SKM-1 (cell line): ENCODE measurements at regions not wholly inside any gene's neighbourhood (a gene's known extent, or its start where the extent isn't known, plus 50 kb on each side); places are given as distances from the start of the nearest gene placed in this dataset.

Source experiments
- DNase-seq: peaks from one replicate; lab custom pipeline; 2025; ENCODE audit not compliant: unreplicated experiment; lab: John Stamatoyannopoulos, UW

DNA sequence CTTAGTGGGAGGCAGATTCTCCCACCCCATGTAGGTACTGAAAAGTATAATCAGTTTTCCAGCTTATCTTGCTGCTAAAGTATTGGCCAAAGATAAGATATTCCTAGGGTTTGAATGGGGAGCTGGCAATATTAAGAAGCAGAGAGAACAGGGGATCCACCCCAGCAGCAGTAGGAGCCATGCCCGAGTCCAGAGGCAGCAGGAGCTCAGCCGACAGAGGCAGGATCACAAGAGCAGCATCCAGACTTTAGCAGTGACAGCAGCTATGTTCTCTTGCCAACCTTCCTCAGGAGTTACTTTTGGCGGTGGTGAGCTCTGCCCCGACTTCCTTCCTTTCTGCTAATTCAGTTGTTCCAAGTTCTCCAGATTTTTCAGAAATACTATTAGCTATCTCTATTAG lies 224.5 kb downstream of the GADD45G start:
- DNase-seq, result no peak

DNA sequence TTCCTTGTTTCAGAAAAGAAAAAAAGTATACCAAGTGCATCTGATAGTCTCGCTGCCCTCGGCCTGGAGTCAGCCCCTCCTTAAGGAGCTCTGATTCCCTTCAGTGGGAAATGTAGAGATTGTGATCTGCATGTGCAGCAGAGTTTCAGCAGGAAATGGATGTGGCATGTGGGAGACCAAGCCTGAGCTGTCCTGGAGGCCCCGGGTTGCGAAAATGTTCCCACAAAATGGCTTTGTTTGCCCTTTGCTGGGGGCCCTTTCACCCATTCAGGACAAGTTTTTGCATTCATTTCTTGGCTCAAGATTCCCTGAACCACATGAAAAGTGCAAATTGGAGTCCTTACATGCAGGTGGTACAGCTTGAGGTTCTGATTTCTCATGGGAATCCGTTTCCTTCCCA lies 230.9 kb downstream of the GADD45G start:
- DNase-seq, result no peak

DNA sequence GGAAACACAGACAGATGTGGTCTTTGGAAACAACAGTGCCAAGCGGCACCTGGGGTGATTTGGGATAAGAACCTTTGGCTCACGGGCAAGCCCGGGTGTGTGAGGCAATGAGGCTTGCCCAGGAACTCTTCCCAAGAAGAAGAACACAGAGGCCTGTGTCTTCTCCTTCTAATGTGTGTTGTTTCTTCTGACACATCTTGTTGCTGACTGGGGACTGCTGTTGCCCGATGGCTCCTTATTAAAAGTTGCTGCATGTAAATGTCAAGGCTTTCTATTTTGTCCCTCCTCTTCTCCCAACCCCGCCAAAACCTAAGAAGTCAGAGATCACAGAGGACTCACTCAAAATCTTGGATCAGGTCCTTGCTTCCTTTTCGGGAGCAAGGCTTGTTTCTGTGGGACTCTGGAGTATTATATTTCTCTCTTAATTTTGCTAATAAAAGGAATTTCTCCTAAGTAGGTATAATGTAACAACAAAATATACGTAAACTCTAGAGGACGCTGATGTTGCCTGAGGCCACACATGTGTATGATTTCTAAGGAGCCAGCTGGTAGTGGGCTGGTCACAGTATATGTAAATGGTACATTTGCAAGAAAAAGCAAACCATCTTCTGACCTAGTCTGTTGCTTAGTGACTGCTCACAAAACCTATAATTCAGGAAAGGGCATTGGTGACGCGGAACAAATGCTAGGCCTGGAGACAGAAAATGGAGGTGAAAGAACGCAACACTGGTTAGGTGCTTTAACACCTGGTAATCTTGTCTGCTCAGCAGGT lies 232.5 kb downstream of the GADD45G start:
- no peak for DNase-seq

DNA sequence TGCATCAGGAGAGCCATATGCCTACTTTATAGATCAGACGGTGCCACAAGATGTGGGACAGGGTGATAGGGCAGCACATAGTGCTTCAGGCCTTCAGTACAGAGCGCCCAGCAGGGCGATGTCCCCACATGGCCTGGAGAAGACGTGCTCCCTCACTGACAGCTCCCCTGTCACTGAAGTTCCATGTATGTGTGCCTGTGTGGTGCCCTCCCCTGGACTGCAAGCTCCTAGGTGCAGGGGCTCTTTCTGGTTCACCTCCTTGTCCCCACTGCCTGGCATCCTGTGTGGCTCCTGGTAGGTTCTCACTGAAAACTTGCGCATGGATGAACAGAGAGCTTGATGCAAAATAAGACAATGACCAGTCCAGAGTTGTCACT lies 233.1 kb downstream of the GADD45G start:
- no peak for DNase-seq

DNA sequence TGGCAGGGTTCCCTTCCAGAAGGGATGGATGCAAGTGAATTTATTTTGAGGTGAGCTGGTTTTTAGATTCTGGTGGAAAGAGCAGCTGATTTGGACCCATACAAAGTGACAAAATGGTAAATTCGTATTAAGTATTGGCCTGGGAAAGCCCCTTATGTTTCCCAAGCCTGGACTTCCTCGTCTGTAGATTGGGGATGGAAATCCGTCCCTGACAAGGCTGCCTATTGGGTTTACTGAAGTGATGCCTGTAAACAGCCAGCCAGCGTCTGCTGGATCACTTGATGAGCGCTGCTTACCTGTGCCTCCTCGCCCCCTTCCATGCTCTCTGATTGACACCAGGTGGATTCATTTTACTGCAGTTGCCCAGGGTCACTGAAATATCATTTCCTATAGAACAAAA lies 233.8 kb downstream of the GADD45G start:
- DNase-seq, result no peak

DNA sequence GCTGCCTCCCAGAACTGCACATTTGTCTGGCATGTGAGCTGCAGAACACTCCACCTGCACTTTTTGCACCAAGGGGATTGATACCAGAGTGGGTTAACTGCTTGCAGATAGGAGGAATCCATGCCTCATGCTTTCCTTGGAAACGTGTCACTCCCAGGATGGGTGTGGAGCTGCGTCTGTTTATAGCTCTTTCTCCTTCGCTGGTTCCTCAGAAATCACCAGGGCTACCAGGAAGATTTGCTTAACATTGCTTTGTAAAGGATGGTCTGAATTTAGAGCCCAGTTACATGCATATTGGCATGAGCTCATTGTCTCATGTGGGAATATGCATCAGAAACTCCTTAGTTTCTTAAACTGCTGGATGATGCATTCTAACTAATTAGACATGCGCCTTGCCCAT lies 234.6 kb downstream of the GADD45G start:
- DNase-seq, result no peak

DNA sequence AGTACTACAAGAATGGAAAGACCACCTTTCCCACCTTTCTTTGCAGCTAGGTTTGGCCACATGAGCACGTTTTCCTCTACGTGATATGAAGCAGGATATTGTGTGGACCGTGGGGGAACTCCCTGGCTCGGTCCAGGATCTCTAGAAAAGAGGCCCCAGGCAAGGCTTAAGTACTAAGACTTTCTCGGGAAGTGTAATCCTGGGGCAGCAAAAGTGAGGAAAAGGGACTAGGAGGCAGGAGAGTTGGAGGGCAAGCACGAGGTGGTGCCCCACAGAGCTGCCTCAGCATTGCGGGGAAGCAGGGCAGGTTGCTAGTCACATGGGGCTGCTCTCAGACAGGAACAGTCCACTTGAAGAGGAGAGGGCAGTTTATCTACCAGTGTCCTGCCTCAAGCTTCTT lies 235.1 kb downstream of the GADD45G start:
- DNase-seq, result no peak

DNA sequence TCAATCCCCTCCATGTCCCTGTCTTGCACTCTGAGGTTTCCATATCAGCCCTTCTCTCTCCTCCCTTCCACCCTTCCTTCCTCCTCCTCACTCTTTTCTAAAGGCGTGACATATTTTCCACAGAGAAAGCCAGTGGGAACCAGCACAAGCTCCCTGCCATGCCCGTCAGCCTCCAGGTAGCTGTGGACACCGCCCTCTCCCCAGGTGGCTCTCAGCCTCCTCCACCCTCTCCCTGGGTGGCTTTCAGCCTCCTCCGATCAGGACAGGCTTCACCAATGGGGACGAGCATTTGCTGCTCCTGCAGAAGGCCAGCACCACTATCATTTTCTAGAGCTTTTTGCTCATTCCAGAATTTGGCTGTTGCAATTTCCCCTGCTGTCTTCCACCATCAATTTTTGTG lies 236.6 kb downstream of the GADD45G start:
- no peak for DNase-seq

DNA sequence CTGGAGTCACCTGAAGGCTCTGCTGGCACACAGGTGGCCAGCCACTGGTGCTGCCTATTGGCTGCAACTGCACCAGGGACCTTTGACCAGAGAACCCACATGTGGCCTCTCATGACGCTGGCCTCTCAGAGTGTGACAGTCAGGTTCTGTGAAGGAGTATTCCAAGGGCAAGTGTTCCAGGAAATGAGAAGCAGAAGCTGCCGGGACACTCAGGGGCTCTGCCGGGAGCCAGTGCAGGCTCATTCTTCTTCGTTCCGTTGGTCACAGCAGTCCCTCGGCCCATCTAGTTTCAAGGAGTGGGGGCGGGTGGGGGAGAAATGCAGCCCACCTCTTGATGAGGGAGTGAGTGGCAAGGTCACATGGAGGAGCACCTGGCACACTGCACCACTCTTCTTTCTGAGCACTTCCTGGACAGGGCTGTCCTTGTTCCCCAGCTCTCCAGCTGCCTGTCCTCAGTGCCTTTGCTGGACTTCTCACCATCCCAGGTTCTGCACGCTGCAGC lies 237.5 kb downstream of the GADD45G start:
- no peak for DNase-seq

DNA sequence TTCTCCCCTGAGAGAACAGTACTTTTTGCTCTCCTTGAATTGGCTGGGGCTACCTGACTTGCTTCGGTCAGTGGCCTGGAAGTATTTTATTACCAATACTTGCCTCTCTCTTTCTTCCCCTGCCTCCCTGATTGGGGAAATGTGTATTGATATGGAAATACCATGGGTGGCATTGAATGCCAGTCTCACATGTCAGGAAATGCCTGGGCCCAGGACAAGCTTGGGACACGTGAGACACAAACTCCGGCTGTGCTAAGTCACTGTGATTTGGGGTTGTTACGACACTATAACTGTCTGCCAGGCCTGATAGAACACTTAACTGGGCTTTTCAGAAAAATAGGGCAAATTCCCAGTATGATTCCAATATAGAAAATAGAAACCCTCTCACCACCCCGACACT lies 238.3 kb downstream of the GADD45G start:
- DNase-seq, result no peak

DNA sequence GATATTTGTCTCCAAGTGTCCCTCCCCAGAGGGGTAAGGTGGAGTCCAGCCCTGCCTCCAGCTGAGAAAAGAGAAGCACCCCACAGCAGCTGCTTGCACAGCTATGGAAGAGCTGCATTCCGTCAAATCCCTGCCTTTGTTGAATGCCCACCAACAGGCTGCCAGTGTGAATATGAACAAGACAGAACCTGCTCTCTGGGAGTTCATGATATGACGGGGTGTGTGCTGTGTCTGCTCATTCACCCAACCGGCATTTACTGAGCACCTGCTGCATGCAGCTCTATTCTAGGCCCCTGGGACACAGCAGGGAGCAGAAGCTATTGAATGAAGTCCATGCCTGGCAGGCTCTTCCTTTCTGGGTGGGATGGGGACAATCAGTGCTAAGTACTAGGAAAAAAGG lies 238.8 kb downstream of the GADD45G start:
- DNase-seq, result no peak

DNA sequence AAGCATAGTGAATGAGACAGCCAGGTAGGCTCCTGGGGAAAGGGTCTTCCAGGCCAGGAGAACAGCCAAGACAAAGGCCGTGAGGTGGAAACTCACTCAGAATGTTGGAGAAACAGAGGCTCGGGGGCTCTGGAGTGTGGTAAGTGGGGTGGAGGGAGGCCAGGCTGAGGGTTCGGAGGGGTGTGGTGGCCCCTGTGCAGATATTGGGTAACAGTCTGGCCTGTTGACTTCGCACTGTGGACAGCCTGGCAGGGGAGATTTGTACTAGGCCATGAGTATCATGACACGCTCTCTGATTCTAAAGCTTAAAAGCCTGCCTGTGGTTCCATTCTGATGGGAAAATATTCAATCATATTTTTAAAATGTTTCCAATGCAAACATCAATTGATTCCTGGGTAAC lies 239.3 kb downstream of the GADD45G start:
- no peak for DNase-seq

DNA sequence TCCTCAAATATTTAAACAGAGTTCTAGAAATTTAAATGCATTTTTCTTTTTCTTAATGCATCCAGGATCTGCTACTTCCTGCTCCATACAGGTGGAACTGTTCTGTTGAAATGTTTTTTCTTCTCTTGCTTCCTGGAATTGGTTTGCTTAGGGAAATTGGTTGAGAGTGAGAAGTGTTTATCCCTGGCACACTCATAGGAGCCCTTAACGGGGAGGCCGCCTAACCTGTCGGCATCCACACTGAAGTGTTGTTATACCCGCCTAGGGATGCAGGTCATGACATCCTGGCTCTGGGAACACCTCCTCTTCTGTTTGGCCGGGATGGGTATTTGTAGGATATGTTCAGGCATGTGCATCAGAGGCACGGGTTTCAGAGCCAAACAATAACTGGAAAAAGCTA lies 239.7 kb downstream of the GADD45G start:
- no peak for DNase-seq

DNA sequence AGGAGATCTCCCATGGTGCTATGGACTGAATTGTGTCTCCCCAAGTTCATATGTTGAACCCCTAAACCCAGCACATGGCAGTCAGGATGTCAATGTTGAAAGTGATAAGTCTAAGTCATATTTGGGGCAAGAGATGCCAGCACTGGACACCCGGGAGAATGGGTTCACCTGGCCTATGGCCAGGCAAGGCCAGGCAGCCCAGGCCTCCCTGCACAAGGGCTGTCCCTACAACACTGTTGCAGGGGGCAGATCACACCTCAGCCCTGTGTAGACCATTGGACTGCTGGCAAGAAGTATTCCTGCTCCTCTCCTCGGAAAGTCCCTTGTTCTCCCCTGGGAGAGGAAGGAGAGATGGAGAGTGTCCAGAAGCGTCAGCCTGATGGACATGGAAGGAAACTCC lies 240.5 kb downstream of the GADD45G start:
- DNase-seq, result no peak

DNA sequence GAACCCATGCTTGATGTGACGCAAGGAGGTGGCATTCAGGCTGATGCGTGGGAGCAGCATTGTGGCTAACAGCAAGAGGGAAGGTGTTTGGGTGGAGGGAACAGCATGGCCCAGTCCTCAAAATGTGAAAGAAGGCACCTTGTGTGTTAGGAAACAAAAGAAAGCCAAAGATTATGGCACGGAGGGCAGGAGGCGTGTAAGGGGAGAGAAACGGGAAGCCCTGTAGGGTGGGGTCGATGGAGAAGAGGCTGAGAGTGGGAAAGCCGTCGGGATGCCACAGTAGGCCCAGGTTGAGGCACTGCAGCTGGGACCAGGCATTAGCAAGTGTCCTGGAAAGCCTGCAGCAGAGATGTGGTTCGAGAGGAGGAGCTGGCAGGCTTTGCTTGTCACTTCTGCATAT lies 241.1 kb downstream of the GADD45G start:
- DNase-seq, result no peak

DNA sequence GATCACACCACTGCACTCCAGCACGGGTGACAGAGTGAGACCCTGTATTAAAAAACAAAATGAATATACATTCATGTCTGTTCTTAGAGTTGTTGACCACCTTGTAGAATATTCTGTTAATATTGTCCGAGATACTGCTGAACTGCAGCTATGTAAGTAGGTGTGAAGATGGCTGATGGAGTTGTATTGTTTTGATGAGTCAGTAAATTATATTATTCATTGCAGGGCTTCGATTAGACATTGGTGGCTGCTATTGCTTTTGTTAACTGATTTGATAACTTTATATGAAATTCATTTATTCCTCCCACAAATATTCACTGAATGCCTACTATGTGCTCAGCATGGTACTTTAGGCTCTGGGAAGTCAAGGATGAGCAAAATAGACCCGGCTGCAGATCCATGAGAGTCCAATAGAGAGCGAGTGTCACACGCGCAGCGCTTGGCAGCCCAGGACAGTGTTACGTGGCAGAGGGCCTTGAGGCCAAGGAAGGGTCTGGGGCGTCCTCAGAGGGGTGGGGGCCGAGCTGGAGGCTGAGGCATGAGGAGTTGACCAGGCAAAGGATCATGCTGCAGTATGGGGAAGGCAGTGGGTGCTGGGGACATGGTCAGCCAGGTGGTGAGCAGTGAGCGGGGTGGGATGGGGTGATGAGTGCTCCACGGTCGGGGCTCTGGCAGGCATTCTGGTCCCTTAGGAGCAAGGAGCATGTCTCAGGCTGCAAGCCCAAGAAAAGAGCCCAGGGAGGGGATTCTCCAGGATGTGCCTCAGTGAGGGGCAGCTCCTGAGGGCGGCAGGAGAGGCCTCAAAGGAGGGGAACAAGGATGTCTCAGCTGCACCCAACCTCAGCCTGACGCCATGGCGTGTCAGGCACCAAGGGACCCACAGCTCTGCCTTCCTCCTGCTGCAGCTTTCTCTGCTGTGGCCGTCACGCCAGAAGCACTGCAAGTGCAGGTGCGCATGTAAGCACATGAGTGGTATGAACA lies 243.5 kb downstream of the GADD45G start:
- no peak for DNase-seq

DNA sequence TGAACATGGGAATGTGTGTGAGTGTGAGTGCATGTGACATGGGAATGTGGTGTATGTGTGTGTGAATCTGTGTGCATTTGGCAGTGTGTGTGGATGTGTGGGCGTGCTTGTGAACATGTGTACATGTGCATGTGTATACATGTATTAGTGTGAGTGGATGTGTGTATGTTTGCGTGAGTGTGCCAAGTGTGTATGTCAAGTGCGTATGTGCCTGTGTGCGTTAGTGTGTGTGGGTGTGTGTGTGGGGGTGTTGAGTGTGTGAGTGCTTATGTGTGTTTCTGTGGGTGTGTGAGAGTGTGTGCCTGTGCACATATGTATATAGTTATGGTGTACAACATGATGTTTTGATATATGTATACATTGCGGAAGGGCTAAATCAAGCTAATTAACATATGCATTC lies 244.3 kb downstream of the GADD45G start:
- DNase-seq, result no peak

DNA sequence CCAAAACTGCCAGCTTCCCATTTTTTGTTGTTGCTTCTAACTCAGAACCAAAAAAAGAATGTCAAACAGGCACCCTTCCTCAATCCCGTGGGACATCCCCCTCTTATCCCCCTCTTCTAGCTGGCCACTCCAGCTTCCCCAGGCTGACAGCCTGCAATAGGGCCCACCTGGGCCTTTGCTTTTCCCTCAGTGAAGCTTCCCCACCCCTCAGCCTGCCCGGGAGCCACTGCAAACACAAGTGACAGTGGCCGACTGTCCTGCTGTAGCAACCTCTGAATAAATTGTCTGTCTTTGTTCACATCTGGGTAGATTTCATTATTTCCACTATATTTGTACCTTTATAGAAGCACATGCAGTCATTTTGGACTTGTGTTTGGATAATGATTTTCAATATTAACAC lies 245.3 kb downstream of the GADD45G start:
- DNase-seq, result no peak

DNA sequence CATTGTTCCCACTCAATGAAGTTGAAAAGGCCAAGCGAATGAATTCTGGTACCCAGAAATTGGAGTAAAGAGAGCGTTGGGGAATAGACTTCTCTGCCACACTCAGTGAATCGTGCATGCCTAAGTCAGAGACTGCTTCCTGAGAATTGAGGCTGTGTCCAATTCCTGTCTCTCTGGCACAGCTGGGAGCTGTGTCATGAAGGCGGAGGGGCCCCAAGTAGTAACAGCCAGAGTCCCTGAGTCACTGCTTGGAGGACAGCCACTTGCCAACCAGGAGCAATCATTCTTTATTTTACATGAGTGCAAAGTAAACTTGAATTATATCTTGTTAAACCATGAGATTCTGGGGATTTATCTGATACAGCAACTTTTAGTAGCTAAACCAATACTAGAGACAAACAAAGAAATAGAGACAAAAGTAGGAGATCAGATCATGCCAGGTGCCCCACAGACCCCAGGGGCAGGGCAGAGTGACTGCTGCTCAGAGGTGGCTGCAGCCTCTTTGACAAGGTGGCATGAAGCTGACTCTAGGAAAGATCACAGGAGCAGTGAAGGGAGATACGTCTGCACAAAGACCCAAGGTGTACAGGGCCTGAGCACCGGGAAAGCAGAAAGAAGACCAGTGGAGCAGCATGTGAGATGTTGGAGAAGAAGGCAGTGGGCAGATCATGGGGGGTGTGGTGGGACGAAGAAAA lies 246.0 kb downstream of the GADD45G start:
- no peak for DNase-seq

DNA sequence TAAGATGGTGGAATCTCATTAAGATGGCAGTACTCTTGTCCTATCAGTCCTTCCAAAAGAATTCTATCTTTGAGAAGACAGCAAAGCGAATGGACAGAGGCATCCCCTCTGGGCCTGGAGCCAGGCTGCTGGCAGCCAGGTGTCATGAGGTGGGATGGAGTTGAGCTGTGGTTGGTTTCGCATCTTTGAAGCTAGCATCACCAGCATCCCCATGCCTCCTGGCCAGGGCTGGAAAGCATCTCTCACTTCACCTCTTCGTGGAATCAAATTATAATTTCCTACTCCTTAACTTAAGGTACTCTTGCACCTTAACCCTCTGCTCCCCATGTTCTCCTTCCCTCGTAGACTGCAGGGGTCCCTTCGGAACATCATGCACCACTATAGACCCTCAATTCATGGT lies 248.3 kb downstream of the GADD45G start:
- no peak for DNase-seq

DNA sequence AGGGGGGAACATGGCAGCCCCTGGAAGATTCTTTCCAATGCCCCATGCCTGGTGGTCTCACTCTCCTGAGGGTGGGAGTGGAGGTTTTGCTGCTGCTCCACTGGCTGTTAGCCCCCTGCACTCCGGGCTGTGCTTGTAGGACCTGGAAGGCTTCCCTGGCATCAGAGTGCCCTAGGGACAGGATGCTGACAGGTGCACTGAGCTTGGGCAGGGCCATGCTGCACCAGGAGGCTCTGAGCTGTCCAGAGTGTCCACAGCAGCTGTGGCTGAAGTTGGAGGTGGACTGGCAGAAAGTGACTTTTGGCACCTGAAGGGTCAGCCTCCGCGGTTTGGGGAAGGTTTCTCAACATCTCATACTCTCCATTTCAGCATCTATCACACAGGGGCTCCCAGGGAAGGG lies 249.1 kb downstream of the GADD45G start:
- no peak for DNase-seq
